ENCODE measurements at regions not wholly inside any gene's neighbourhood (a gene's known extent, or its start where the extent isn't known, plus 50 kb on each side); places are given as distances from the start of the nearest gene placed in this dataset.

DNA sequence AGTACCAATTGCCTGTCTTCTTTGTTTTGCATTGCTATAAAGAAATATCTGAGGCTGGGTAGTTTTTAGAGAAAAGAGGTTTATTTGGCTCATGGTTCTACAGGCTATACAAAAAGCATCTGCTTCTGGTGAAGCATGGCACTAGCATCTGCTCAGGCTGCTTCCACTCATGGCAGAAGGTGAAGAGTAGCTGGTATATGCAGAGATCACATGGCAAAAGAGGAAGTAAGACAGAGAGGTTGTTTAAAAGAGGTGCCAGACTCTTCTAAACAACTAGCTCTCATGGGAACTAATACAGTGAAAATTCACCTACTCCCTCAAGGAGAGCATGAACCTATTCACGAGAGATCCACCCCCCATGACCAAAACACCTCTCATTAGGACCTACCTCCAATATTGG, 56.7 kb upstream of the GUCA2B start:
- DNase-seq, result no peak

DNA sequence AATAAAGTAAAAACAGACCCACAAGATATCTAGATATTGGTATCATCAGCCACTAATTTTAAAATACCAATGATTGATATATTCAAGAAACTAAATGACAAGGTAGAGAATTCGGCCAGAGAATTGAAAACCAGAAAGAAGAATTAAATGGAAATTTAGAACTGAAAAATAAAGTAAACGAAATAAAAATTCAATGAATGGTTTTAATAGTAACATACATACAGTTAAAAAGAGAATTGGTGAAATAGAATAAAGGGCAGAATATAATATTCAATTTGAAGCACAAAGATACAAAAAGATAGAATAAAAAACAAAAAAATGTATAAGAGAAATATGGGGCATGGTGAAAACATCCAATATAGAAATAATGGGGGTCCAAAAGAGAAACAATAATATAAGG, 64.0 kb upstream of the GUCA2B start:
- DNase-seq, result no peak

DNA sequence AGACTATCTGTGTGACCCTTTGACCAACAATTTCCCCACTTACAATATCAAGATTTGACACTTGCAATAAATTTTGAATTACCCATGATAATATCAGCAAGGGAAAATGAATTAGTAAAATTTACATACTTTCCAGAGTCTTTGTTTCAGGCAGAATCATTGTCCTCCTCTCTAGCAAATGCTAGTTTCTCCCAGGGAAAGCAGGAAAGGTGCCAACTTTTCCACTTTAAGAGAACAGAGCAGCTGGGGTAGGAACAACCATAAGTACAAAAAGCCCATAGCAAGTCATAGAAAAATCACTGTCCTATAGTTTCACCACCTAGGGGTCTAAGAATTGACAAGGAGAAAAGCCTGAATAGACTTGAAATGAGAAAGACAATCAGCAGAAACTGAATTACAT, 67.1 kb upstream of the GUCA2B start:
- no peak for DNase-seq

DNA sequence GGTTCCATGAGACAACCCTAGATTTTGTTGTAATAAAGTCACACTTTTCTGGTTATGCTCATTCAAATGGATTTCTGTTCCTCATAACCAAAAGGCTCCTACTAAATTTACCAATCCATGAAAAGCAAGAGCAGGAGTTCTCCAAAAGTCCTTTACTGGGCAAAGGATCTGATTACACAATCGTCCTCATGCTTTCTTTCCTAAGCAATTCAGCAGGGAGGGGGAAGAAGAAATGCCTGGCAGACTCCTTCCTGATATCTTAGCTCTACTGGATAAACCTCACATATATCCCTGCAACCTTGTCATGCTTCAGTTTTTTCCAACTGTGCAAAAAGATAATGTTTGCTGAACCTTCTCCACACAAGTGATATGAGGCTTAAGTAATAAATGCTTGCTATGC, 67.6 kb upstream of the GUCA2B start:
- DNase-seq, result no peak

DNA sequence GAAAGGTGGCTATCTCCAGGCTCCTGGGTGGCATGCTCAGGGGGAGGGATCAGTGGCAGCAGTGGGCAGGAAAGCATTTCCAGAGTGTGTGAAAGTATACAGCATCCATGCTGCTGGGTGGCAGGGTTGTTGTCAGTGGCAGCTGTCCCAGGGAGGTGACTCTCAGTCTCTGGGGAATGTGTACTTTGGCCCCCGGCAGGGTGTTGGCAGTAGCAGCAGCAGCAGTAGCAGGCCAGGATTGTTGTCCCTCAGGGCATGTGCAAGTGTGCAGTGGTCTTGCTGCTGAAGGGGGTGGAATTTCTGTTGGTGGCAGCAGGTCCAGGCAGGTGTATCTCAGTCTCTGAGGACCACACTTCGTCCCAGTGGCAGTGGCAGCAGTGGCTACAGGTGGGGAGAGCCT, 71.7 kb upstream of the GUCA2B start:
- DNase-seq, result no peak

DNA sequence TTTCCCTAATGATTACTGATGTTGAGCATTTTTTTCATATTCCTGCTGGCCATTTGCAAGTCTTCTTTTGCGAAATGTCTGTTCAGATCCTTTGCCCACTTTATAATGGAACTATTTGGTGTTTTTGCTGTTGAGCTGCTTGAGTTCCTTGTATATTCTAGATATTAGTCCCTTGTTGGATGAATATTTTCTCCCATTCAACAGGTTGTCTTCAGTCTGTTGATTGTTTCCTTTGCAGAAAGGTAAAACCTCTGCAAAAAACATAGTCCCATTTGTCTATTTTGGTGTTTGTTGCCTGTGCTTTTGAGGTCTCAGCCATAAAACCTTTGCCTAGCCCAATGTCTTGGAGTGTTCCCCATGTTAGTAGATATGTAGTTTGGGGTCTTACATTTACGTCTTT, 78.0 kb upstream of the GUCA2B start:
- no peak for DNase-seq

DNA sequence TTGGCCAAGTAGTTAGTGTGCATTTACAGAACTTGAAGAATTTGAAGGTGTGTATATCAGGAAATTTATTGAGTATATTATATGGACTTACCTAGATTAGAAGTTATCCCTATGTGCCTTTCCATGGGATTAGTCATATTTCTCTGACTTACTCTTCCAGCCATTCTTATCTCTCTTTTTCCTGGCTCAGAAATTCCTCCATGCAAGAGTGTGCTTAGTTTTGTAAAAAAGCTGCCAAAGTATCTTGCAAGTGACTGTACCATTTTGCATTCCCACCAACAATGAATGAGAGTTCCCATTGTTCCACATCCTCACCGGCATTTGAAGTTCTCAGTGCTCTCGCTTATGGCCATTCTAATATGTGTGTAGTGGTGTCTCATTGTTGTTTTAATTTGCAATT, 82.2 kb upstream of the GUCA2B start:
- DNase-seq, result no peak

DNA sequence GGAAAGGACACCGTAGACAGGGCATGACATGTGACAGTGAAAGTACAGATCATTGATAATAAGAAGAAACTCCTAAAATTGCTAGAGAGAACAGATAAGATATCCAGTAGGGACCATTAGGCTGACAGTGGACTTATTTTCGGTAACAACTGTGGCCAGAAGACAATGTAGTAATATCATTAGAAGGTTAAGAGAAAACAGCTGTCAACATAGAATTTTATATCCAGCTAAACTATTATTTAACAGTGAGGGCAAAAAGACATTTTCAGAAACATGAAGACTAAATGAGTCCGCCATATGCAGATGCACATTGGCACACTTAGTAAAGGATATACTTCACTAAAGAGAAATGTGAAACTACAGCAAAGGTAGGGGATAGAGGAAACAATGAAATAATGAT, 95.4 kb upstream of the GUCA2B start:
- DNase-seq, result no peak

DNA sequence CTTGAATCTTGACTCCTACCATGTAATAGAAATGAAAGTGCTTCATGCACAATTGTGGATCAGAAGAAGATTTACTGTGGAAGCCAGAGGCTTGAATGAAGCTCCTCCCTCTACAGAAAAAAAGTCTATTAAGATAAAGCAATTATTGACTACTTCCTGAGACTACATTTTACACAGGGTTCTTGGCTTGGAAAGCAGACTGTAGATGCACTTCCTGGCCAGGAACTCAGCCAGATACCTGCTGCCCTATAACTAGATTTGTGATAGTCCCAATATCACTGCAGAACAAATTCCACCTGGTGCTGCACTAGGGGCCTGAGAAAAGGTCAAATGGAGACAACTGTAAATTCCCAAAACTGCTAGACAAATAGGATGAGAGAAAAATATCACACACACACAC, 96.8 kb upstream of the GUCA2B start:
- no peak for DNase-seq

DNA sequence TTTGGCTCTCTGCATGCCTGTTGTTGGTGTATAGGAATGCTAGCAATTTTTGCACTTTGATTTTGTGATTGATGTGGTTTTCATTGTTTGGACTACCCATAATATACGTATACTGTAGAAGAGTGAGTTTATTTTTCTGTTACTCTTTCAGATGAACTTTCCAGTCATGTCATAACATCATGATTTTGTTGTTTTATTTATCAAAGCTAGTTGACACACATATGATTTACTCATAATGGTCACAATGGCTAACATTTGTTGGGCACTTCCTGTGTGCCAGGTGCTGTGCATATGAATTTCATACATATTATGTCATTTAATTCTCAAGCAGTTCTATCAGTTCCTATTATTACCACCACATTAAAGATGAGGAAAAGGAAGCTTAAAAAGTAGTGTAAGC, 98.1 kb upstream of the GUCA2B start:
- no peak for DNase-seq

DNA sequence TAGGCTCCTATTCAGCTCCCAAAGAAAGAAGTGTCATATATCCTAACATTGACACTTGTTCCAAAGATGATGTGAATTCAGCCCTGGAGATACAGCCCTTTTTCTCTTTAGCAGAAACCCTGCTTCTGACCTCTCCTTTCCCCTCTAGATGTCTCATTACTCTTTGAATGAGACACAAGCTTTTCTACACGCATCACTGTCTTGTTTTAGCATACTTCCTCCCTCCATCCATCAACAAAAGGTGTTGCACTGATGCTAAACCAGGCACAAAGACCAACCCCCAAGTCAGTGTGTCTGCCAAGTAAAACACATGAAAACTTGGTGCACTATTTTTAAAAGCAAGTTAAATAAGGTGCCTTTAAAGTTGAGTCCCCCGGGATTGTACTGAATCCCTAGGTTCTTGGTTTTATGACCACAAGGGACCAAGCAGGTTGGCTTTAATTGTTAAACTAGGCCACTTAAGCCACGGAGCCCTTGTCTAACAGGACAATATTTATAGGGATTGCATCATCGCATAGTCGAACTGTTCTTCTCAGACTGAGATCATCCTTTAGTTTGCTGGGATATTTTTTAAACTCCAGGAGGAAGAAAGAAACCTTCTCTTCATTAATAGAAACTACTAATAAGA, 101.0 kb upstream of the GUCA2B start:
- DNase-seq, result no peak

DNA sequence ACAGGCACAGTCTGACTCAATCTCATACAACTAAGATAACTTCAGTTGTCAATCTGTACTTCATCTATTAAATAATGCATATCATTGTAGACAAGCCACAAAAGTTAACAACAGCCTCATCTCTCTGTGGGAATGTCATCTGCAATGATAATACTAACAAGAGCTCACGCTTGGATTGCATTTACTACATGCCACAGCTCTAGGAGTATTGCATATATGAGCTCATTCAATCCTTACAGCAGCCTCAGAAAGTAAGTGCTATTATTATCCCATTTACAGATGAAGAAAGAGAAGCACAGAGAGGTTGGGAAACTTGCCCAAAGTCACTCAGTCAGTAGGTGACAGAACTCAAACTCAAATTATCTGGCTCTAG, 105.7 kb upstream of the GUCA2B start:
- DNase-seq, result no peak

DNA sequence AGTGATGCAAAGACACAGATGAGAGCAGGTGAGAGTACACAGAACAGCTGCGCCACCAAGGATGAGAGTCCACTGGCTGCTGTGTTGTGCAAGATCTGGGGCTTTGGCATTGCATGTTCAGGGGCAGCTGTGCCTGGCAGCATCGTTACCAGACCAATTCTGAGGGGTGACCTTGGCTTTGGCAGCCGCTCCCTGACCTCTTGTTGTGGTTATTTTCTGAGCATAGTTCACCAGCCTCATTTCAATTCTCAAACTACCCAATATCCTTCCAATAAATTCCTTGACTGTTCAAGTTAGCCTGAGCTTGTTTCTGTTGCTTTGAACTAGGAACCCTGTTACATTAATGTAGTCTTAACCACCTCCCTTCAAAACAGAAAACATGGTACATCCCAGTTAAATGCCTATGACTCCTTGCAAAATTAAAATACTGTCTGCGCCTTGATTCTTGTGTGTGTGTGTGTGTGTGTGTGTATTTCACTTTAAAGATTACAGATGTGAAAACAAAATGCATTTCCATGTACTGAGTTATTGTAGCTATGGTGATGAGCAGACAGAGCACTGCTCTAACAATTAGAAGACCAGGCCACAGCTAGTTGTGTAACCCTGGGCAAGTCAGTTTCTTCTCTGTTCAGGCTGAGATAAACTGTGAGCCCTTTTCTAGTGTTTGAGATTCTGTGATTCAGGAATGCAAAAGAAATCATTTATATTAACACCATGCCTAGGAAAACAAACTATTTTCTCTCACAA, 106.3 kb upstream of the GUCA2B start:
- peak; percentile 88 to 94 for DNase-seq

DNA sequence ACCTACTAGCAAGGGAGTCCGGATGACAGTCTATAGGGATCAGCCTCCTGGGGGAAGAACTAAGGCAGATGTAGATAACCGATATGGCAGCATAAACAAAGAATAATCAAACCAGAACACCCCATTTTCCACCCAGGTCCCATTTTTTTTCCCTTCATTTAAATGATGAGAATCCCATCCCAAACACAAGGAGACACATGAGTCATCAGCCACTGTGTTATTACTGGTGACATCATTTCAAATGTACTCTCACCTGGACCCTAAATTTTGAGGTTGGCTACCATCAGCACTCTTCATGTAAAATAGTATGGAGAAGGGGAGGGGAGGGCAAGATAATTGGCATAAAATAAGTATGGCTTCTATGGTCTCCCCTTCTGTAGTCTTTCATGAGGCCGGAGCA, 108.9 kb upstream of the GUCA2B start:
- DNase-seq, result no peak

DNA sequence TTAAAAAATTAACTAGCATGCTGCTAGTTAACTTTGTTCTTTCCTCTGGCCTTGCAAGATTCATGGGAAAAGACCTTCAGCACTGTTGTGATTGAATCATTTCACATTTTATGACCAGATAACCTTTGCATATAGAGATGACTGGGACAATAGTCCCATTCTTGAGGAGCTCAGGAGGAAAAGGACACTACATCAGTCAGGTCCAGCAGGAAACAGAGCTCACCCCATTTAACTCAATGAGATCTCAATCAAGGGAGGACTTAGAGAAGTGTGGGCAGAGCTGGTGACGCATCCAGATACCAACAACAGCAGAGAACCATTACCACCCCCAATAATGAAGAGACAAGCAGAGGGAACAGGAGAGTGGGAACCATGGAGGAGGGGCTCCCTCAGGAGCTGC, 109.4 kb upstream of the GUCA2B start:
- no peak for DNase-seq

DNA sequence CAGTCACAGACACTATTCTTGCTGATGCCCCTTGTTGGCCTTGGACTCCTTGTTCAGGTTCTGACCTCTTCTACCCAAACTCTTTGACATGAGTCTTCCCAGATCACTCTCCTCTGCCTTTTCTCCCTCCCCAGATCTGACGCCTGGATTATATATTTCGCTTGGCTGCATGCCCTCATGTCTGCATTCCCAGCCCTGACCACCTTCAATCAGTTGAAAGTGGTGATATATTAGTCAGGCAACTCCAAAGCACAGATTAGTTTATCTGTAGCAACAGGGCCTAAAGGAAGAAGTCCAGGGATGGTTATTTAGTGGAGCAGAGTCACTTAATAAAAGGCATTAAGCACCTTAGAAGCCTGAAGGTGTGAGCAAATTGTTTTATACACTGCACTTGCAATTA, 110.0 kb upstream of the GUCA2B start:
- no peak for DNase-seq

DNA sequence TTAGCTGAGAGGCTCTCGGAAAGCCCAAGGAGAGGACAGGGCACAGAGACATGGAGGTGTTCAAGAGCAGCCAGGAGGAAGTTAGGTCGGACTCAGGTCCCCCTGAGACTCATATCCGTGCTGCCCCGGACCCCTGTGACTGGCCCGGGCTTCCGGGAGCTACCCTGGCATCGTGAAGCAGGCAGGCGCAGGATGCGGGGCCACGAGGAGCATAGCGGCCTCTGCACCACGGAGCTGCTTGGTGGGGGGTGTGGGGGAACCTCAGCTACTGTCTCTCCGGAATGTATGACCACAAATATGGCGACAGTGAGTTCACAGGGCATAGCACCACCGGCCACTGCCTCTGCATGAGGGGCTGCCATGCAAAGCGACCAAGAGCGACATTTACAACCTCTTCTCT, 112.2 kb upstream of the GUCA2B start:
- no peak for DNase-seq

DNA sequence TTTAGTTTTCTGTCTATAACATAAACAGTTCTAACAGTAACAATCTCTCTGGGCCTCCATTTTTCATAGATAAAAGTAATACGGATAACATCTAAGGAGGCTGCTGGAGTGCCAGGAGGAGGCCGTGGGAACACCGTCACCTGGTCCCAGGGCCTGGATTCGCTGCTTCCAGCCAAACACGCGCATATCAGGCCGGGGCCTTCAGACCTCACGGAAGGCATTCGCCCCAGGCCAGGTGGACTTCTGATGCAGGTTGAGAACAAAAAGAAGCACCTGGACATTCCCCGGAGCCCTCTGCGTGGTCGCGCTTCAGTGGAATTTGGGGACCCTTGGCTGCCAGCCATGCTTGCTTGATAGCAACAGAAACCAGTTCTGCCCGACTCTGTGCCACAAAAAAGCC, 113.1 kb upstream of the GUCA2B start:
- no peak for DNase-seq

DNA sequence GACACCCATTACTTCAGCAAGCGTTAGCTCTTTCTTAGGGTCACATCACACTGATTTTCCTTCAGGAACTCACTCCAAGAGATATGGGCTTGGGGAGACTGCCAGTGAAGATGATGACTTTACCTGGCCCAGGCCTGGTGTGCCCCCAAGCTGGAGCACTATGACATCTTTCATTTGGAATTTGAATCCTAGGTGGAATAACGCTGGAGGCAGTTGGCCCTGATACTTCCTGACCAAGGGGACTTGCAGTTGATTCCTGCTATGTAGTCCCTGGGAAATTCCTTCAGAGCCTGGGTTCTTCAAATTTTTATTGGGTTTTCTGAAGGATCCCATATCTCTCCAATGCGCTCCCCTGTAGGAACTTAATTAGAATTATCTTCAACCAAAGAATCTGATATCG, 114.9 kb upstream of the GUCA2B start:
- DNase-seq, result no peak

DNA sequence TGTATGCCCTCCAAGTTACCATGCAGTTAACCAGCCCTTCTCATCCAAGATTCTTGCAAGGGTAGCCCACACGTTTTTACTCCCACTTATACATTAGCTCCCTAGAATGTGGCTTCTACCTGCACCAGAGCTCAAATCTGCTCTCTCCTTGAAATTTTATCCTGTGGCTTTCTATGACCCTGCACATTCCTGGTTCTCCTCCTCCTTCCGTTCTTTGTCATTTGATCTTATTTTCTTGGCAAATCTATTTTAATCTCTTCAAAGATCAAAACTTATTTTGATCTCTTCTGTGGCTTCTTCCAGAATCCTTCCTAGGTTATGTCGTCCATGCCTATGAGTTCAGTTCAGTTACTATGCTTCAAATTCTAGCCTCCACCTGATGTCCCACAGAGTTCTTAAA, 115.6 kb upstream of the GUCA2B start:
- DNase-seq, result no peak

DNA sequence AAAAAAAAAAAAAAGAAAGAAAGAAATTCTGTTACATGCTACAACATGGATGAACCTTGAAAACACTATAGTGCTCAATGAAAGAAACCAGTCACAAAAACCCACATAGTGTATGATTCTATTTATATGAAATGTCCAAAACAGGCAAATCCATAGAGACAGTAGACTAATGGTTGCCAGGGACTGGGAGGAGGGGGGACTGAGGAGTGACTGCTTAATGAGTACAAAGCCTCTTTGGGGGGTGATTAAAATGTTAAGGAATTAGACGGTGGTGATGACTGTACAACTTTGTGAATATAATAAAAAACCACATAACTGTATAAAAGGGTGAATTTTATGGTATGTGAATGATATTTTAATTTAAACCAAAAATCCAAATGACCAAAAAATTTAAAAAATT, 116.0 kb upstream of the GUCA2B start:
- DNase-seq, result no peak

DNA sequence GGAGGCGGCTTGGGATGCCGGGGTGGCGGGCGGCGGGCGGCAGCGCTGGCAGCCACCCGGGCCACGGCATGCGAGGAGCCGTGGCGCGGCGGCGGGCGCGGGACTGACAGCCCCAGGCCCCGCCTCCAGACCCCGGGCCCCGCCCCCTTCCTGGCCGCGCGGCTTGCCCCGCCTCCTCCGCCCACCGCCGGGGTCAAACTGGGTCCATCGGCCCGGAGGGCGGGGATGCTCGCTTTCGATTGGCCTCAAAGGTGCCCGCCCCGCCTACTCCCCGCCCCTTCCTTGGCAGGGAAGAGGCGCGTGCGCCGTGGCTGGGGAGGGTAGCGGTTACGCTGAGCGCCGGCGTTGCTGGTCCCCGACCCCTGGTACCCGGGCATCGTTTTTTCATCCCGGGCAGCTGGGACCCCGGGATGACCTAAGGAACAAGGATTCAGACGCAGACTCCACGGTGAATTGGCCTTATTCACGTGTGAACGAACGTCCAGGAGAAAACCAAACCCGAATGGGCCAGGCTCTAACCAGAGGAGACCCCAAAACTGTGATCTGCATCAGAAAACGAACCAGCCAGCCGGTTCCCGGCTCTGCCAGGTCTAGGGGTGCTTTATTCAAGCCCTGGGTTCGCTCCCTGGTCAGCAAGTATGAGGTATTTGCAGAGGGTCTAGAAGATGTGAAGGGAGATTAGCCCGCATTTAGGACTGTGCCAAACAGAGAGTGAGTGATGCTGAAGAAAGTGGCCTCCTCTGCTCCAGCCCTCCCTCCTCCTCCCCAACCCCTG, 117.2 kb upstream of the GUCA2B start:
- peak; percentile 87 to 92 for DNase-seq

DNA sequence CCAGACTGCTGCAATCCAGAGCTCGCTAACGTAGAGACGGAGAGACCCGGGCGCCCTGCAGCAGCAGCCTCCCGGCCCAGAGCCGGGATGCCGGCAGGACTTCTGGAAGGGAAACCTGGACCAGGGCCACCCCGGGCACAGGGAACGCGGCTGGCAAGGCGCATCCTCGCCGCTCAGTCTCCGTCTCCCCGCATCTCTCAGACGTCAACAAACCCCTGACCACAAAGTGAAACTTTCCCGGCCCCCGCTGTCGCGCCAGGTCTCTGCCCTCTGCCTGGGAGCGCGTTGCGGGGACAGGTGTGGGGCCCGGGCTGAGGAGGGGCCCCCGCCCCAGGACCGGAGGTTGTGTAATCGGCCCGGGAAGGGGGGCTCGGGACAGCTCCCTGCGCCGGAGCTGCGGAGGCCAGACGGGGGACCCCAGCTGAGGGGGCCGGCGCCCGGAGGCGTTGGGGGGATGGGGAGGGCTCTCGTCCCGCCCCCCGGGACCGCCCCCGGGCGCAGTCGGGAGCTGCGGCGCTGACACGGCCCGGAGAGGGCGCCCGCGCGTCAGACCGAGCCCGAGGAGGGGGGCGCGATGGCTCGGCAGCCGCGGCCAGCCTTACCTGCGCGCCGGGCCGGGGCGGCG, 116.6 kb upstream of the HIVEP3 start:
- DNase-seq, result peak; percentile 21 to 76

DNA sequence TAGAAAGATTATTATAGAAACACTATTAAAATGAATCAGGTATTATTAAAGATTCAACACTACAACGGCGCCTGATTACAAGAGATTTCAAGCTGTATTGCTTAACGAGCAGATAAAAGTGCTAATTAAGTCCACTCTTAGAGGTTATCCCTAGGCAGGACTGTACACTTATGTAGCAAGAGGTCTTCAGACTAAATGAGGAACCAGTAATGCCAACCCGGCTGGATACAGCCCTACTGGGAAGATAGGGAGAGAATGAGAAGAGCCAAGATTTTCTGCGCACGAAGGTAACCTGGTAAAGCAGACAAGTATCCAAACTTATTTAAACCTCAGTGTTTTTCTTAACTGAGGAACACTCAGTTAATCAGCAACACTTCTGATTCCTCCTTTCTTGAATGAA, 115.7 kb upstream of the HIVEP3 start:
- no peak for DNase-seq
